ENCODE measurements at regions not wholly inside any gene's neighbourhood (a gene's known extent, or its start where the extent isn't known, plus 50 kb on each side); places are given as distances from the start of the nearest gene placed in this dataset.

DNA sequence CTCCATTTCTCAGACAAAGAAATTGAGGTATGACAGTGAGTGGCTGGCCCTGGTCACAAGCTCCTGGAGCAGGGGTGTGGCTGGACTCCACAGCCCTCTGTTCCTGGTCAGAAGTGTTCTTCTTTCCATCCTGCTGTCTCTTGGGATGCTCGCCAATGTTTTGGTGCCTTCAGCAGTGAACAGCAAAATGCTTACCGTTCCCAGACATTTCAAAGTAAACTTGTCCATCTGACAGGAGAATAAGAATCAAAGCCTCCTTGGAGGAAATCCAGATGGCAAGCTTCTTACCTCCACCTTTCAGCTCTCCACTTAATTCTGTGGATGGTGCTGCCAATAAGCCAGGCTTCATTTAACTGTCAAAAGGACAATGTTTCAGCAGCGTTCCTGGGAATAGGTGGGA lies 954.1 kb downstream of the UQCRFS1 start:
- no TSS peak for BruUV-seq (replicated peaks)
- no peak for TF ChIP-seq EZH2 (IDR thresholded peaks at IDR 0.05; ENCODE audit: low read depth)
- TF ChIP-seq CTCF (conservative IDR thresholded peaks at IDR 0.05): no peak
- Histone ChIP-seq H3F3A (ENCODE audit: insufficient read depth, low read depth) (no peaks in the 10 kb centered on the region), H3K27ac (no peak overlapping the region), H2AFZ (no peak overlapping the region), H4K20me1 (ENCODE audit: insufficient read depth) (no peaks in the 10 kb centered on the region), H3K9me2 (ENCODE audit: insufficient read depth) (no peaks in the 10 kb centered on the region), H3K4me1 (replicated peaks; ENCODE audit: insufficient read depth) (no peaks in the 10 kb centered on the region), H3K27me3 (ENCODE audit: insufficient read depth, low read depth) (peaks cover 14% of the 10 kb centered on the region; the same call in 1 of the 2 replicates), H3K4me3 (no peak overlapping the region), H3K9me3 (ENCODE audit: insufficient read depth, low read depth) (no peaks in the 10 kb centered on the region), H3K4me2 (no peak overlapping the region), H3K36me3 (ENCODE audit: low read depth) (no peaks in the 10 kb centered on the region), H3K79me2 (ENCODE audit: low read depth) (no peaks in the 10 kb centered on the region)
- intact Hi-C loops (cut with micrococcal nuclease; ENCODE audit: unreplicated experiment): no loop called here
- DNase-seq: no peak
- ChIA-PET POLR2A (ENCODE audit: unreplicated experiment) (no interaction called here), CTCF (no interaction called here)

- Histone ChIP-seq H3K27me3 (ENCODE audit: insufficient read depth, low read depth) (peaks cover 14% of the 10 kb centered on the region; the same call in 1 of the 2 replicates), H3K4me3 (no peak overlapping the region), H3F3A (ENCODE audit: insufficient read depth, low read depth) (no peaks in the 10 kb centered on the region), H3K4me1 (replicated peaks; ENCODE audit: insufficient read depth) (no peaks in the 10 kb centered on the region), H3K27ac (no peak overlapping the region), H3K79me2 (ENCODE audit: low read depth) (no peaks in the 10 kb centered on the region), H3K36me3 (ENCODE audit: low read depth) (no peaks in the 10 kb centered on the region), H4K20me1 (ENCODE audit: insufficient read depth) (no peaks in the 10 kb centered on the region), H3K9me3 (ENCODE audit: insufficient read depth, low read depth) (no peaks in the 10 kb centered on the region), H3K9me2 (ENCODE audit: insufficient read depth) (no peaks in the 10 kb centered on the region), H2AFZ (no peak overlapping the region), H3K4me2 (no peak overlapping the region)
- ChIA-PET CTCF (no interaction called here), POLR2A (ENCODE audit: unreplicated experiment) (no interaction called here)
- intact Hi-C loops (cut with micrococcal nuclease; ENCODE audit: unreplicated experiment): no loop called here
- no peak for TF ChIP-seq CTCF (conservative IDR thresholded peaks at IDR 0.05)
- TF ChIP-seq EZH2 (IDR thresholded peaks at IDR 0.05; ENCODE audit: low read depth): no peak
- BruUV-seq (replicated peaks): no TSS peak
- DNase-seq: no peak
Measured at GRCh38 chr19:28257396-28257795, 955.6 kb downstream of the UQCRFS1 start.

- H3K4me1 ChIP-seq (replicated peaks; ENCODE audit: insufficient read depth): no peaks in the 10 kb centered on the region
- H3K27ac ChIP-seq: no peak overlapping the region
- no peaks in the 10 kb centered on the region for H3K79me2 ChIP-seq (ENCODE audit: low read depth)
- CTCF ChIA-PET: no interaction called here
- POLR2A ChIA-PET (ENCODE audit: unreplicated experiment): no interaction called here
- no peak overlapping the region for H3K4me3 ChIP-seq
- intact Hi-C loops (cut with micrococcal nuclease; ENCODE audit: unreplicated experiment): no loop called here
- no peaks in the 10 kb centered on the region for H3F3A ChIP-seq (ENCODE audit: insufficient read depth, low read depth)
- TF ChIP-seq CTCF (conservative IDR thresholded peaks at IDR 0.05): no peak
- no peak for TF ChIP-seq EZH2 (IDR thresholded peaks at IDR 0.05; ENCODE audit: low read depth)
- H3K36me3 ChIP-seq (ENCODE audit: low read depth): no peaks in the 10 kb centered on the region
- DNase-seq: no peak
- H3K27me3 ChIP-seq (ENCODE audit: insufficient read depth, low read depth): no peaks in the 10 kb centered on the region
- no peak overlapping the region for H2AFZ ChIP-seq
- no peaks in the 10 kb centered on the region for H3K9me3 ChIP-seq (ENCODE audit: insufficient read depth, low read depth)
- no peaks in the 10 kb centered on the region for H3K9me2 ChIP-seq (ENCODE audit: insufficient read depth)
- BruUV-seq (replicated peaks): no TSS peak
- H4K20me1 ChIP-seq (ENCODE audit: insufficient read depth): no peaks in the 10 kb centered on the region
- H3K4me2 ChIP-seq: no peak overlapping the region
Measured at GRCh38 chr19:28247243-28247642, 965.7 kb downstream of the UQCRFS1 start.

All from PC-9 (cell line).